Stimulated activated CD8-positive, alpha-beta memory T cell treated with anti-CD3 and anti-CD28 coated beads, Interleukin-15, amount 100 ng/mL, for 48 hours (primary cell): ENCODE measurements at regions not wholly inside any gene's neighbourhood (a gene's known extent, or its start where the extent isn't known, plus 50 kb on each side); places are given as distances from the start of the nearest gene placed in this dataset.

ENCODE experiments used
- DNase-seq, 2 donors: peaks; one replicate each; pipeline ENCODE4 v3.0.0-alpha.2; 2020; ENCODE audit warnings: low read depth in 2 of 2

GRCh38 chr20:48276021-48276342 lies 490.7 kb upstream of the SULF2 start:
- DNase-seq = no peak

GRCh38 chr20:48275286-48276020 lies 490.2 kb upstream of the SULF2 start:
- no peak for DNase-seq

DNA sequence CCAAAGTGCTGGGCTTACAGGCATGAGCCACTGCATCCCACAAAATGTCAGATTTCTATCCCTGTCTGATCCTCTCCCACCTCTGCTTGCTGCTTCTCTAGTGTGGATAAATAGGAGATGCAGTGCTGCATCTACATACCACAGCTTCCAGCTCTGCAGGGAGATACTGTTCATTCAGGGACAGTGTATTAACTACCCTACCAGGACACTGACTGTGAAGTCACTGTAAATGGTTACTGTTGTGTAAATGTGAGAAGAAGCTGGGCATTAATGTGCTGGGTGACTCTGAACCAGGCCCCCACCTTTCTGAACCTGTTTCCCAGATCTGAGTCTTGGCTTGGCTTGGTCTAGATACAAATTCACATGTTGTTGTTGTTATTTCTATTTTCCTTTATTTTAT lies 488.6 kb upstream of the SULF2 start:
- DNase-seq = no peak

DNA sequence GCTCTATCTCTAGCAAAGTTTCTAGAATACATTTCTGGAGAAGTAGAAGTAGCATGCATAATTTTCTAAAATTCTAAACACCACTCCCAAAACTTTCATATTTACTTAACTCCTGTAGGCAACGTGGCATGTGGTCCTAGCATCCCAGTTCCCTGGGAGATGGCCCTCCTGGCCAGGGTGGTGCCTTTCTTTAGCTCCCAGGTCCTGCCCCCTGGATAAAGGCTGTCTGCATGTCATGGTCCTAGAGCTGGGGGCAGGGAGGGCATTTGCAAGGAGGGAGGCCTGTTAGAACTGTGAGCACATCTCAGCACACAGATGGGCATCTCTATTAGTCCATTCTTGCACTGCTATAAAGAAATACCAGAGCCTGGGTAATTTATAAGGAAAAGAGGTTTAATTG lies 485.6 kb upstream of the SULF2 start:
- no peak for DNase-seq

- DNase-seq = no peak
These were observed 482.8 kb upstream of the SULF2 start for GRCh38 chr20:48267860-48268633.

GRCh38 chr20:48266571-48266970 lies 481.3 kb upstream of the SULF2 start:
- no peak for DNase-seq

DNA sequence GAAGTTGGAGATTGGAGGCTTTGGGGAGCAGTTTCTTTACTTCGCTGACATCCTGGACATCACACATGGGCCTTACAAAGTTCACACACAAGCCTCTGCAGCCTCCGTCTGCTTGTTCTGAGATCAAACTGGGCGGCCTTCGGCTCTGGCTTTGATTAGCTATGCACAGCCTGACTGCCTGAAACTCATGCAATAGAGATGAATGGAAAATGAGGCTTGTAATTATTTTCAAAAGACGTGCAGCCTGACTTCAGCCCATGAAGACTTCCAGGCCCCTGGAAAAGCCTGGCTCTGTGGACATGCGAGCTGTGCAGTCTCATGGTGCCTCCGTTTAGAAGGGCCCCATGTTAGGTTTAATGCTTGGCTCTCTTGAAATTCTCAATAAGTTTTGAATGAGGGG lies 480.5 kb upstream of the SULF2 start:
- DNase-seq = no peak

DNA sequence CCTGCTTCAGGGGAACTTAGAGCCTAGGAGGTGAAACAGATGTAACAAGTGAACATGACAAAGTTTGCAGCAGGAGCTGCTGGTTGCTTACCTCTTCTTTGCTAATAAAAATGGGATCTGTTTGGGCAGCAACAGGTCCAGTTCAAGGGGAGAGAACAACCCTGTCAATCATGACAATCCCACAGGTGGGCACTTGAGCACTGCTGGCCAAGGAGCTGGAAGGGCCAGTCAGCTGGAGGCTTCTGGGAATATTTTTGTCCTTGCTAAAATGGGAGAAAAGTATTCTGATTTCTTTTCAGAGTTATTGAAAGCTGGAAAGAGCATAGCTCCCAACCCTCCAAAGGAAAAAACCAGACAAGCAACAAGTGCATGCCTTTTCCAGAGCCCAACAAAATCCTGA lies 477.7 kb upstream of the SULF2 start:
- no peak for DNase-seq

DNA sequence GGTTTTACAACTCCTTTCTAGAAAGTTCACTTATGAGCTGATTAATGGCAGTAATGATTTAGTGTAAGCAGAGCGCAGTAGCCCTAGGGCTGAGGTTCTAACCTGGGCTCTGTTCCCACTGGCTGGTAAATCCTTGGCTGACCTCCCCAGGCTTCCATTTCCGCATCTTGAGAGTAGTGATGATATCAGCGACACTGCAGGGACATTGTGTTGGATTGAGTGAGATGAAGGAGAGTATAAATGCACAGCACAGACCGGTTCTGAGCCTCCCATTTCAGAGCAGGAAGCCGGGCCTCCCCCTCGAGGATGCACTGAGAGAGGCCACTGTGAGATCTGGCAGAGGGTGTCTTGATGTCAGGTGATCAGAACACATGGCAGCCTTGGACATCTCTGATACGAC lies 477.2 kb upstream of the SULF2 start:
- DNase-seq = no peak

DNA sequence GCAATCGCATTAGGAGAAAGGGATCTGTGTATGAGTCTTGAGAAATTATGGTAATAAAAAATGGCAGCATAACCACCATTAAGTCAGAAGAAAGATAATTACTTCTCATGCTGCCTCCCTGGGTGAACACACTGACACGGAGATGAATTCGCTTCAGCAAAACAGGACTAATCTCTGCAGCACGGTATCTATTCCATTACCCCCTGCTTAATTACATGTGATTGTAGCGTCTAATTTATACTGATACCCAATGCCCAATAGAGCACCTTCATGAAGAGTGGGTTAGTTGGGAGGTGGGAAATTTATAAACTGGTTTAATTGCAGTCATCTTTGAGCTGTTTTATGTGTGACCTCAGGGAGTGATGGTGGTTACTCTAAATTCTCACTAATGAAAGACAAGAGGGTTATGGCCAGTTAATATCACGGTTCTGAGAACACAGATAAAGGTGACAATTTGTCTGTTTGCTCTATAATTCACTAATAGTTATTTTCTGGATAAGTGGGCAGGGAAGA lies 476.2 kb upstream of the SULF2 start:
- DNase-seq = no peak

- DNase-seq = no peak
These were observed 475.0 kb upstream of the SULF2 start for GRCh38 chr20:48260129-48260756.

GRCh38 chr20:48259456-48259855 lies 474.2 kb upstream of the SULF2 start:
- DNase-seq = no peak

GRCh38 chr20:48257833-48258232 lies 472.6 kb upstream of the SULF2 start:
- DNase-seq = no peak

DNA sequence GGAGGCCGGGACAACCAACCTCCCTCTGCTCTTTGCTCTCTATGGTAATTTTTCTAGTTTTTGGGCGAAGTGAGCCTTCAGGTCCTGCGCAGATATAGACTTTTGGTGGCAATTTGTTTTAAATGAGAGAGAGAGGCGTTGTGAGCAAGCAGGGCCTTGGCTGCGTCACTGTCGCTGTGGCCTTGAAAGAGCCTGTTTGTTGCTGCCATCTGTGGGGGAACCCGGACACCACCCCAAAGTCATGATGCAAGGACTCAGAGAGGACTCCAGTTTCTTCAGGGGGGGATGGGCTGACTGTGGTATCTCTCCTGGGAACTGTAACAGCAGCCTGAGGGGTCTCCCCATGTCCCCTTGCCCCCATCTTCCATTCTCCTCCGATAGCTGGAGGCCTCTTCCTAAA lies 462.7 kb upstream of the SULF2 start:
- DNase-seq = no peak

DNA sequence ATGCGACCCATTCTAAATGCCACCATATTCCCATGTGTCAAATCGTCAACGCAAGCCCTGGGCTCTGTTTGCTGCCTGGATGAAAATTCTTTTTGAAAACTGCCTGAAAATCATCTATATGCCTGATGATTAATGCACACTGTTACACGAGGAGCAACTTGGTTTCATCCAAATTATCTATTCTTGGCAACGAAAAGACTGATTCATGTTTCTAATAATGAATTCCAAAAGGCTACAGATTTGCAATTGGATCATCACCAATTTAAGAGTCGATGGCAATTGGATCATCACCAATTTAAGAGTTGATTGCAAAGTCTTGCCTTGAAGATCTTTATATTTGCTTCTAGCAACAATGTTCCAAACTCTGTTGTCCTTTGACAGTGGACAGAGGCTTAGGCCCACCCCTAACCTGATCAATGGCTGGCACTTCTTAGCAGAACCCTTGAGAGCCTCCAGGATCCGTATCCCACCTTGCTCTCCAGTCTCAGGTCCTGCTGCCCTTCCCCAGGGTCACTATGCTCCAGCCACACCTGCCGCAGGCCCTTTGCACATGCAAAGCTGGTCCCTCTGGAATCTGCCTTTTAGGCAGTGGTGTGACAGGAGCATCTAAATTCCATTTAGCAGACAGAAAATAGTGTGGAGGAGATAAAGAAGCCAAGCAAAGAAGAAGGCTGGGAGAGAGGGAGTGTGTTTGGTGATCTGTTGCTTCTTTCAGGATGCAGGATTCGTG lies 460.9 kb upstream of the SULF2 start:
- DNase-seq = no peak

GRCh38 chr20:48242623-48243022 lies 457.3 kb upstream of the SULF2 start:
- no peak for DNase-seq

- DNase-seq = no peak
These were observed 456.2 kb upstream of the SULF2 start for GRCh38 chr20:48241482-48241881.

GRCh38 chr20:48238781-48239180 lies 453.5 kb upstream of the SULF2 start:
- no peak for DNase-seq

DNA sequence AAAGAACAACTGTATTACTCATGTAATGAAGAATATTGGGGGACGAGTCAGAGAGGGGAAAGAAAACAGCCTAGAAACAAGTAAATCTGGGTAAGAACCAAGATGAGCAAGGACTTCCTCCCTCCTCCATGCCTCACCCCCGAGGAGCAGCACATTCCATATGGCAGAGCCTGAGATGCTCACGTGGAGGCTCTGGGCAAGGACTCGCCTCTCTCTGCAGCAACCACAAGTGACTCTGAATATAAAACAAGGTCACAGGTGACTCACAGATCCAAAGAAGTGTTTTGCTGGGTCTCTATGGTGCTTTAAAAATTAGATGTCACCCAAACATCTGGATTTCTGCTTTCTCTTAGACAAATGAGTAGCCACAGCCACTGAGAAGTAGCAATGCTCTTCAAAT lies 453.0 kb upstream of the SULF2 start:
- no peak for DNase-seq

DNA sequence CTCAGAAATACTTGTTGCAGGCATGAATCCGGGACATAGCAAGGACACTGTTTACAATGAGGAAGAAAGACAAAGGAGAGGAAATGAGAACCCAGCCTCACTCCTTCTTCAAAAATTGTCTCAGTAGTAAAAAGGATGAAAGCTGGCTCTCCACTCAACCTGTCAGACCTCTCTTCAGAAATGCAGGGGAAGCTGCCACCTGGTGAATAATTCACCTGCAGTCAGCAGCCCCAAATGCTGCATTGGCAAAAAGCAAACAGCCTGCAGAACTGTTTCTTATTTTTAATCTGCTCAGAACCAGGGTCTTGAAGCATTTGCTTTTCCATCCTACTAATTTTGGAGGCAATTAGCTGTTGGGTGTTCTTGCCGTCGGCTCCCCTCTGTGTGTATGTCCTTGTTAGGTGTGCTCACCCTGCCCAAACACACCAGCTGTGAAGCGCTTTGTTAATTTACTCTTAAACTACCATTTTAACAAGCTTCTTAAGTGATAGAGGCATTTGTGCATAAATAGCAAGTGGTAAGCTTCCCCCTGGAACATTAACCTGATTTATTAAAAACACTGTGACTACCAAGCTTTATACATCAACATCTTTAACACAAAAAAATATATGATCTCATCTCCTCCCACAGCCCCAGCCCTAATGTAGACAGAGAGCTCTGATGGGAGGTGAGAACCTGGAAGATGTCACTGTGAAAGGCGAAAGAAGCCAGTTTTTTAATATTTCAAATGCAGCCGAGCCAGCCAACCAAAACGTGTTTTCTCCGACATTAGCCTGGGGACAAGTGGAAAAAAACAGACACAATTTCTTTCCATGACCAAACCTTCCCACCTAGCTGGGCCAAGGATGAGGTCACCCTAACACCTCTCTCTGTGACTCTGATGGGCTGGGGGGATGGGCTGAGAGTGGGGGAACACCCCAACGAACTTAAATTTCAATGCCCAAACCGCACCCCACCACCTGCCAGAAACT lies 451.0 kb upstream of the SULF2 start:
- no peak for DNase-seq

DNA sequence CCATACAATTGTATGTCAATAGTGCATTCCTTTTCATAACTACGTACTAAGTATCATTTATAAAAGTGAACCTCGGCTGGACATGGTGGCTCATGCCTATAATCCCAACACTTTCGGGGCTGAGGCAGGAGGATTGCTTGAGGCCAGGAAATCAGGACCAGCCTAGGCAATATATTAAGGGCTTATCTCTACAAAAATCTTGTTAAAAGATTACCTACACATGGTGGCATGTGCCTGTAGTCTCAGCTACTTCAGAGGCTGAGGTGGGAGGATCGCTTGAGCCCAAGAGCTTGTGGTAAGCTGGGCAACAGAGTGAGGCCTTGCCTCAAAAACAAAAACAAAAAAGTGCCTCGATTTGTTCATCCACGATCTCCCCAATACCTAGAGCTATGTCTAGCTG lies 449.7 kb upstream of the SULF2 start:
- no peak for DNase-seq
